Breast epithelium (tissue), 4 donors: ENCODE measurements at regions not wholly inside any gene's neighbourhood (a gene's known extent, or its start where the extent isn't known, plus 50 kb on each side); places are given as distances from the start of the nearest gene placed in this dataset.

Experiments
- DNase-seq, 2 donors: peaks; one replicate each; pipeline ENCODE4 v3.0.0-alpha.2; 2019; ENCODE audit warnings: low spot score in 2 of 2
- H3K27ac ChIP-seq, 2 donors: fragments of 200-600 bp; sonication (generic) in 1 of 2; one replicate each; pipeline ENCODE4 v1.5.1; 2016 to 2019; ENCODE audit warnings: mild to moderate bottlenecking in 1 of 2
- H3K27me3 ChIP-seq, 2 donors: fragments of 200-600 bp; sonication (generic) in 1 of 2; one replicate each; pipeline versions ENCODE4 v1.5.1 to v1.6.0; 2017 to 2019; ENCODE audit warnings: control low read depth in 1 of 2, mild to moderate bottlenecking in 1 of 2
- H3K36me3 ChIP-seq: fragments of 200-600 bp; one replicate; pipeline ENCODE4 v1.5.1; 2019
- H3K4me1 ChIP-seq, 2 donors: fragments of 200-600 bp; sonication (generic); one replicate each; pipeline ENCODE4 v1.5.1; 2016 to 2019; ENCODE audit warnings: control low read depth in 1 of 2
- H3K4me3 ChIP-seq, 3 donors: fragments of 200-600 bp; sonication (generic); 1 replicate in 2 of 3; 2 replicates in 1 of 3; pipeline ENCODE4 v1.5.1; 2016 to 2019; ENCODE audit warnings: mild to moderate bottlenecking in 3 of 3, moderate library complexity in 2 of 3
- H3K9me3 ChIP-seq, 2 donors: fragments of 200-600 bp; sonication (generic) in 1 of 2; one replicate each; pipeline ENCODE4 v1.5.1; 2016 to 2019; ENCODE audit warnings: control low read depth in 1 of 2
- CTCF ChIP-seq, 3 donors: fragments of 450-650 bp; IDR thresholded peaks; one replicate each; pipeline ENCODE4 v1.5.1; 2016 to 2017; ENCODE audit warnings: antibody characterized with exemption in 3 of 3, mild to moderate bottlenecking in 3 of 3, moderate library complexity in 3 of 3
- POLR2A ChIP-seq: fragments of 450-650 bp; IDR thresholded peaks from one replicate; pipeline ENCODE4 v1.6.1; 2016; ENCODE audit warnings: antibody characterized with exemption, mild to moderate bottlenecking, moderate library complexity
- POLR2AphosphoS5 ChIP-seq, 3 donors: sonication (generic); formaldehyde crosslinking; IDR thresholded peaks; one replicate each; pipeline ENCODE4 v1.6.1; 2017; ENCODE audit warnings: antibody characterized with exemption in 3 of 3
- intact Hi-C: fragments of 100-400 bp; cut with DNase I; formaldehyde crosslinking; loops from one replicate; pipeline ENCODE4 v1.15.1; 2023; ENCODE audit warnings: low total_unique reads

- intact Hi-C loops = no loop called here
- no peak for TF ChIP-seq CTCF (IDR thresholded peaks at IDR 0.05)
- TF ChIP-seq POLR2A = no peak
- TF ChIP-seq POLR2AphosphoS5 (IDR thresholded peaks at IDR 0.05) = no peak
- H3K27me3 ChIP-seq = no peaks in the 10 kb centered on the region
- H3K27ac ChIP-seq = no peak overlapping the region
- no peak for DNase-seq
- no peaks in the 10 kb centered on the region for H3K9me3 ChIP-seq
- no peaks in the 10 kb centered on the region for H3K36me3 ChIP-seq
- no peak overlapping the region for H3K4me3 ChIP-seq
- no peaks in the 10 kb centered on the region for H3K4me1 ChIP-seq
Measured at GRCh38 chr3:159238646-159239045, 436.8 kb downstream of the MFSD1 start.

DNA sequence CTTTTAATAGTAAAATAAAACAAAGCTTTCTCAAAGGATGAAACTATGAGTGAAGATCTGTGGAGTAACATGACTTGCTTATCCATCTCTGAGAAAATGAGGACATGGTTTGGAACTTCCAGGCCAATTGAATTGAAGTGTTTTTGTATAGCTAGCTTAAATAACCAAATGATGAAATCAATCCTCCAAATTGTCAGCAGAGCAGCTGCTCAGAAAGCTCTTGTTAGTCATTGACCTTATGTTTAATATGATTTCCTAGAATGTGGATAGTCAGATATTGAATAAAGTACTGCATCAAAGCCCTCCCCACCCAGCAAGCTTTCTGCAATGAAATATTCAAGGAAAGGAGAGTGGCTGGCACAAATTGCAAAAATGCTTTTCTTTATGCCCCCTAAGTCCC, 437.2 kb downstream of the MFSD1 start:
- Histone ChIP-seq H3K4me3 (no peak overlapping the region), H3K4me1 (no peaks in the 10 kb centered on the region), H3K27me3 (no peaks in the 10 kb centered on the region), H3K27ac (no peak overlapping the region), H3K36me3 (no peaks in the 10 kb centered on the region), H3K9me3 (no peaks in the 10 kb centered on the region)
- TF ChIP-seq POLR2A = no peak
- TF ChIP-seq CTCF (IDR thresholded peaks at IDR 0.05) = no peak
- TF ChIP-seq POLR2AphosphoS5 (IDR thresholded peaks at IDR 0.05) = no peak
- intact Hi-C loops = no loop called here
- DNase-seq = no peak

DNA sequence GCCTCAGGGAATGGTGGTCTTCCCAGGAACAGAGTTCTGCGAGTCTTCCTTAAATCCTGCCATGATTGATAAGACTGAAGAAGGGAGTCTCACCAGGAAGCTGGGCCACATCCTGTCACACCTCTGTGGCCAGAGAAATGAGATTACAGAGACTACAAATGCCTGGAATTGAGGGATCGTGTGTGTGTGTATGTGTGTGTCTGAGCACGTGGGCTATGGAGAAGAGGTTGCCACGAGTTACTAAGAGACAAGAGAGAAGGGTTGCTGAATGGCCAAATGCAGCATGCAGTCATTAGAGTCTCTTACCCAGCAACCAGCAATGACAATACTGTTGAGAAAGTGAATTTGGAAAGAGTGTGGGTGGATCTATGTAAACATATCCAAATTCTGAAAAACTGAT, 443.1 kb downstream of the MFSD1 start:
- no peak for DNase-seq
- Histone ChIP-seq H3K27me3 (no peaks in the 10 kb centered on the region), H3K36me3 (no peaks in the 10 kb centered on the region), H3K4me3 (no peak overlapping the region), H3K27ac (no peak overlapping the region), H3K4me1 (no peaks in the 10 kb centered on the region), H3K9me3 (no peaks in the 10 kb centered on the region)
- intact Hi-C loops = no loop called here
- TF ChIP-seq POLR2A (no peak), CTCF (IDR thresholded peaks at IDR 0.05) (no peak)

DNA sequence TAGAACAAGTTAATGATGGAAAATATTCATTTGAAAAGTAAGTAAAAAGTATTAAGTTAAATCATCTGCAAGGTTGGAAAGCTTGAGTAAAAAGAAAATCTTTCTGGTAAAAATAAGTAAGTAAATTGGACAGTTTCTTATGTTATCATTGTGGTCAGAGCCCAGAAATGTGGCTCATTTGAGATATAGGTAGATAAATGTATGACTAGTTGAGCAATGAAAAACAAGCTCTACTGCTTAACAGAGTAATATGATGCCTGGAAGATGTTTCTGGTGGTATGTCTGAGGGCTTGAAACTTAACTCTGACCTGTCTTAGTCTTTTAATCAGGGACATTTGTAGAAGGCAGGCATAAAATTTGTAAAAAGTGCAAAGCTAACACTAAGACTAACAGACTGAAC, 444.0 kb downstream of the MFSD1 start:
- no peak for DNase-seq
- Histone ChIP-seq H3K9me3 (no peaks in the 10 kb centered on the region), H3K27me3 (no peaks in the 10 kb centered on the region), H3K4me1 (no peaks in the 10 kb centered on the region), H3K4me3 (no peak overlapping the region), H3K36me3 (no peaks in the 10 kb centered on the region), H3K27ac (no peak overlapping the region)
- no peak for TF ChIP-seq POLR2A
- intact Hi-C loops = no loop called here

DNA sequence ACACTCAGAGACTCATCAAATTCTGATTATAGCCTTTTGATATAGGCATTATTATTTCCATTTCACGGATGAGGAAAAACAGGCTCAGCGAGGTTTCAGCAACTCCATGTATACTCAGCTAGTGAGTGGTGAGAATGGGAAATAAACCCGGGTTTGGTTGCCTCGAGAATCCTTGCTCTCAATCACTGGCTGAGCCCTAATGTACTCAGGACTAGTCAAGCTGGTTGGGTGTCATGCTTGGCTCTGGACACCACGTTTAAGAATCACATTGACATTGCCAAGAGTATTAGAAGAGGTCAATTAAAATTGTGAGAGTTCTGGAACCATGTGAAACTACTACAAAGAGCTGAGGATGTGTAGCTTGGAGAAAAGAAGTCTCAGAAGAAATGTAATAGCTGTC, 444.5 kb downstream of the MFSD1 start:
- intact Hi-C loops = no loop called here
- Histone ChIP-seq H3K27me3 (no peaks in the 10 kb centered on the region), H3K4me1 (no peaks in the 10 kb centered on the region), H3K36me3 (no peaks in the 10 kb centered on the region), H3K4me3 (no peak overlapping the region), H3K27ac (no peak overlapping the region), H3K9me3 (no peaks in the 10 kb centered on the region)
- no peak for DNase-seq
- TF ChIP-seq POLR2AphosphoS5 (IDR thresholded peaks at IDR 0.05) (no peak), POLR2A (no peak), CTCF (IDR thresholded peaks at IDR 0.05) (no peak)

- no peak for TF ChIP-seq POLR2AphosphoS5 (IDR thresholded peaks at IDR 0.05)
- no peak for TF ChIP-seq CTCF (IDR thresholded peaks at IDR 0.05)
- no peak for TF ChIP-seq POLR2A
- intact Hi-C loops = no loop called here
- H3K4me1 ChIP-seq = no peaks in the 10 kb centered on the region
- no peak overlapping the region for H3K4me3 ChIP-seq
- no peaks in the 10 kb centered on the region for H3K36me3 ChIP-seq
- peaks cover 0 to 12% of the 10 kb centered on the region in 2 donors for H3K9me3 ChIP-seq
- no peak overlapping the region for H3K27ac ChIP-seq
- DNase-seq = no peak
- no peaks in the 10 kb centered on the region for H3K27me3 ChIP-seq
Measured at GRCh38 chr3:159249472-159250174, 447.8 kb downstream of the MFSD1 start.
